RWPE1 (cell line): ENCODE measurements at regions not wholly inside any gene's neighbourhood (a gene's known extent, or its start where the extent isn't known, plus 50 kb on each side); places are given as distances from the start of the nearest gene placed in this dataset.

Source experiments
- CTCF ChIA-PET: fragments of 350-600 bp; sonication (Branson Sonifier 250); formaldehyde crosslinking; extraction: SDS; loops from one replicate; lab custom pipeline; 2021; lab: Yijun Ruan, JAX
- POLR2A ChIA-PET: fragments of 400-600 bp; formaldehyde crosslinking; extraction: SDS; loops from one replicate; lab custom pipeline; 2020; ENCODE audit warnings: antibody characterized with exemption; ENCODE audit not compliant: low non-redundant PET; lab: Yijun Ruan, JAX
- DNase-seq: peaks from one replicate; pipeline ENCODE4 v3.0.0; 2012; ENCODE audit warnings: low spot score
- H3K27ac ChIP-seq: fragments of 450-650 bp; 2 replicates; pipeline ENCODE4 v1.5.1; 2017
- TF ChIP-seq, protein P1 (sequence below): fragments of 450-650 bp; conservative IDR thresholded peaks from 2 replicates; pipeline ENCODE4 v1.5.1; 2017; ENCODE audit warnings: low read depth, mild to moderate bottlenecking

DNA sequence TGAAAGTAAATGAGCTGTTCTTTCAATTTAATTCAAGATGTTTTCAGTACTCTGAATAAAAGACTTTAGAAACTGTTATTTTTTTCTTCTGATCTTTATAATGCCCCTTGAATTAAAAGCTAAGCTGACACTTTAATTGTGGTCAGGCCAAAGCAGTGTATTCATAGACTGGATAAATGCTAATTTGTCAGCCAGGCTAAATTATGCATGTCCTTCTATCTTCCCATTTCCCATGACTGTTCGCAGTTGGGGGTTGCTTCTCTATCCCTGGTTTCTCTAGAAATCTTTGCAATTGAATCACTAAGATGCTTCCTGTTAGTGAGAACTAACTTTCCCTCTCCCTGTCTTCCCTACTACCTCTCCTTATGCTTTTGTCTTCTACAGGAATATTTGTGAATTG, 396.2 kb downstream of the RFPL4B start:
- CTCF ChIA-PET = no interaction called here
- H3K27ac ChIP-seq = no peak overlapping the region
- TF ChIP-seq, protein P1, sequence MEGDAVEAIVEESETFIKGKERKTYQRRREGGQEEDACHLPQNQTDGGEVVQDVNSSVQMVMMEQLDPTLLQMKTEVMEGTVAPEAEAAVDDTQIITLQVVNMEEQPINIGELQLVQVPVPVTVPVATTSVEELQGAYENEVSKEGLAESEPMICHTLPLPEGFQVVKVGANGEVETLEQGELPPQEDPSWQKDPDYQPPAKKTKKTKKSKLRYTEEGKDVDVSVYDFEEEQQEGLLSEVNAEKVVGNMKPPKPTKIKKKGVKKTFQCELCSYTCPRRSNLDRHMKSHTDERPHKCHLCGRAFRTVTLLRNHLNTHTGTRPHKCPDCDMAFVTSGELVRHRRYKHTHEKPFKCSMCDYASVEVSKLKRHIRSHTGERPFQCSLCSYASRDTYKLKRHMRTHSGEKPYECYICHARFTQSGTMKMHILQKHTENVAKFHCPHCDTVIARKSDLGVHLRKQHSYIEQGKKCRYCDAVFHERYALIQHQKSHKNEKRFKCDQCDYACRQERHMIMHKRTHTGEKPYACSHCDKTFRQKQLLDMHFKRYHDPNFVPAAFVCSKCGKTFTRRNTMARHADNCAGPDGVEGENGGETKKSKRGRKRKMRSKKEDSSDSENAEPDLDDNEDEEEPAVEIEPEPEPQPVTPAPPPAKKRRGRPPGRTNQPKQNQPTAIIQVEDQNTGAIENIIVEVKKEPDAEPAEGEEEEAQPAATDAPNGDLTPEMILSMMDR = no peak
- POLR2A ChIA-PET = no interaction called here
- DNase-seq = no peak

DNA sequence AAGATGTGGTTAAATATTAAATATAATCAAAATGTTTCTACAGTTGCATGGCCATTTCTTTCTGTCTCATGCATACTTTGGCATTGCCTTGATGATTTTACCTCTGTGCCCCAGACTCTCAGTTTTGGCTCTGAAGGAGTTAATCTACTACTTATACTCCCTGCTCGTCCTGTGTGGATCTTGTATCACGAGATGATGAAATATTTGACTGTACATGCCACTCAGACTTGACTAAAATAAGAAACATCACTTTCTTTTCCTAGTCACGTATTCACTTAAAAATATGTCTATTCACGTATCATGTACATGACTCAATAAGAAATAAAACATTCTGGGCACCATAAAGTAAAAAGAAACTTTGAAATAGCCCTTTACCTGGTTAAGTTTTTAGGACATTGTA, 397.7 kb downstream of the RFPL4B start:
- POLR2A ChIA-PET = no interaction called here
- no peak for DNase-seq
- CTCF ChIA-PET = no interaction called here
- H3K27ac ChIP-seq = no peak overlapping the region
- TF ChIP-seq, protein P1 = no peak

DNA sequence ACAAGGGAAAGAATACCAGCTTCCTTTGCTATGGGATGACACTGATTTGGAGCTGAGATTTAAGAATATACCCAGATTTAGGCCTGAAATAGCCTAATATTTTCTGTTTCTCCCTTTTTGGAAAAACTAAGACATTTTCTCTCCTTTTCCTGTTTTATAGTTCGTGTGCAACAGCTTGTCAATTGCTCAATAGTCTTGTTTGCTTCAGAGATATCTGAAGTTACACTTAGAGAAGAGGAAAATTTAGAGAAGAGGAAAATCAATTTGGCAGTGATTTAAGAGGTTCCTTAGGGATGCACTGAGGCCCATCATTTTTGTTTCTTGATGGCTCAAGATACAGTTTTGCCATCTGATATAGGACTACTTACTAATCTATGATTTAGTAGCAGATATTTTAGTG, 398.6 kb downstream of the RFPL4B start:
- CTCF ChIA-PET = interaction anchor here (0.6 kb wide), 1 partner anchor 1223 kb away, joined by 3 read pairs; no protein-coding TSS in a partner anchor
- no peak for DNase-seq
- no peak overlapping the region for H3K27ac ChIP-seq
- POLR2A ChIA-PET = no interaction called here
- TF ChIP-seq, protein P1 = no peak

DNA sequence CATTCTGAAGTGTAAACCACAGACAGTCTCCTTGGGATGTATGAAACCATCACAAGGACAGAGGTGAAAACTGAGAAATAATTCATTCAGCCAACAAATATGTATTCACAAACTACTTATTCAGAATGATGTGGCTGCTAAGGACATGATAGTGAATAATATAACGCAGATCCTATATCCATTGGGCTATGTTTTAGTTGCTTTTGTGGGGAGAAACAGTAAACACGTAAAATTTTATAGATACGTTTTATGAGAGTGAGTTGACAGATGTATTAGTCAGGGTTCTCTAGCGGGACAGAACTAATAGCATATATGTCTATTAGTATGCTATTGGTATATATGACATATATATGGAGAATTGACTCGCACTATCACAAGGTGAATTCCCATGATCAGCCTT, 402.5 kb downstream of the RFPL4B start:
- ChIA-PET CTCF (no interaction called here), POLR2A (no interaction called here)
- no peak for DNase-seq
- TF ChIP-seq, protein P1 = no peak
- no peak overlapping the region for H3K27ac ChIP-seq

DNA sequence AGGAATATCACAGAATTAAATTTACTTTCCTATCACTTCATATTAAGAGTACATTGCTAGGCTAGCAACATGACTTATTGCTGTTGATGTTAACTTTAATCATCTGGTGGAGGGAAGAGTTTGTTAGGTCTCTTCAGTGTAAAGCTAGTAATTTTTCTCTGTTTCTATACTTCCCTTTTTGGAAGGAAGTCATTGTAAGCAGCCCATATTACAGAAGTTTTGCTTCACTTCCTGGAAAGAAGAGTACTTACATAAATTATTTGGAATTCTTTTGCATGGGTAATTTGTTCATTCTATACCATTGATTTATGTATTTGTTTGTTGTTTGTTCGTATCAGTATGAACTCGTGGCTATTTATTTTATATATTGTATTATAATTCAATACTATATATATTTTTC, 405.2 kb downstream of the RFPL4B start:
- DNase-seq = no peak
- POLR2A ChIA-PET = no interaction called here
- TF ChIP-seq, protein P1 = no peak

DNA sequence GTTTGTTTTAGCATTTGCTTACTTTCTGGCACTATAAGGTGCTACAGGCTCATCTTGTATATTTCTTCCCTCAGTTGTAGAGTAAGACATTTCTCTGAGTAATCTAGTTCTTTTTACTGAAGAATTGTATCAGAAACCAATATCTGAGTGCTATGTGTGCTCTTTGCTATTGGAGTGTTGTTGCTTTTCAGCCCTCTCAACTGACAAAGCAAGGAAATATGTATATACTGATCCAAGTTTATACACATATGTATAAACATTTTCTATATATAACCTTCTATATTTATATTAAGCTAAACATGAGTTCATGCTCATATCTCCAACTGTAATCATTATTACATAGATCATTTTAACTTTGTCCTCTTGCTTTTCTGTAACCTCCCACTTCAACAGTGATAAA, 405.7 kb downstream of the RFPL4B start:
- H3K27ac ChIP-seq = no peak overlapping the region
- CTCF ChIA-PET = no interaction called here
- no peak for DNase-seq
- TF ChIP-seq, protein P1 = no peak
- POLR2A ChIA-PET = no interaction called here

More for the DNA sequence above, 405.2 kb downstream of the RFPL4B start:
- CTCF ChIA-PET = no interaction called here
- no peak overlapping the region for H3K27ac ChIP-seq

DNA sequence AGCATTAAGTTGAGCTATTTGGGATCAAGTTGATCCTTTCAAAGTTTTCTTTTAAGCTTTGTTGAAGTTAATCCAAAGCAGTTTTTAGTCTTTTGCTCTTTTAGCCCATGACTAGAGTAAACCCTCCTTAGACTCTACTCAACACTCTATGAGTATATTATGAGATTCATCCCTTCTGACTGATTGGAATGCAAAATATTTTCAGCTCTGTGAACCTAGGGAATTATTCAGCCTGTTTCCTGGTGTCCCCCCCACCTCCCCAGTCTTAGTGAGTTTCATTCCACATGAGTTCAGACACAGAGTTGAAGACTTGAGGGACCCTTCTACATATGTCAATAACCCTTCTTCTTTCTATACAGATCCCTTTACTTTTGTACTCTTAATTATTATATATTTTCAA, 413.7 kb downstream of the RFPL4B start:
- ChIA-PET CTCF (interaction anchor here (0.5 kb wide), 1 partner anchor 329 kb away, joined by 7 read pairs; no protein-coding TSS in a partner anchor), POLR2A (no interaction called here)
- no peak overlapping the region for H3K27ac ChIP-seq
- TF ChIP-seq, protein P1 = no peak
- no peak for DNase-seq
